Mesenchymal stem cell (in vitro differentiated cells and primary cell): ENCODE measurements at regions not wholly inside any gene's neighbourhood (a gene's known extent, or its start where the extent isn't known, plus 50 kb on each side); places are given as distances from the start of the nearest gene placed in this dataset.

ENCODE experiments used
- DNase-seq: peaks from one replicate; pipeline ENCODE4 v3.0.0-alpha.2; 2013
- H2AFZ ChIP-seq: one replicate; pipeline ENCODE4 v1.6.1; 2013; ENCODE audit warnings: low read depth, mild to moderate bottlenecking, control low read depth, inconsistent platforms, low read length, moderate library complexity
- H2AK5ac ChIP-seq: 2 replicates; pipeline ENCODE4 v1.6.1; 2013; ENCODE audit warnings: low read length, moderate library complexity, mild to moderate bottlenecking, inconsistent platforms; ENCODE audit not compliant: severe bottlenecking
- H2BK120ac ChIP-seq: one replicate; pipeline ENCODE4 v1.6.1; 2013; ENCODE audit warnings: low read depth, mild to moderate bottlenecking, inconsistent platforms, low read length, moderate library complexity
- H2BK12ac ChIP-seq, 2 experiments: one replicate each; pipeline ENCODE4 v1.6.1; 2013; ENCODE audit warnings: inconsistent platforms in 2 of 2, low read length in 2 of 2, mild to moderate bottlenecking in 2 of 2, moderate library complexity in 2 of 2, control low read depth in 1 of 2
- H2BK15ac ChIP-seq: one replicate; pipeline ENCODE4 v1.6.1; 2013; ENCODE audit warnings: mild to moderate bottlenecking, low read depth, inconsistent platforms; ENCODE audit not compliant: poor library complexity, severe bottlenecking
- H2BK5ac ChIP-seq: 2 replicates; pipeline ENCODE4 v1.6.1; 2013; ENCODE audit warnings: low read depth, mild to moderate bottlenecking, low read length, control low read depth, inconsistent platforms; ENCODE audit not compliant: poor library complexity, severe bottlenecking
- H3K14ac ChIP-seq, 2 experiments: one replicate each; pipeline ENCODE4 v1.6.1; 2013; ENCODE audit warnings: inconsistent platforms in 2 of 2, low read length in 2 of 2, control low read depth in 1 of 2, mild to moderate bottlenecking in 1 of 2, moderate library complexity in 1 of 2
- H3K18ac ChIP-seq, 2 experiments: one replicate each; pipeline ENCODE4 v1.6.1; 2013; ENCODE audit warnings: inconsistent platforms in 2 of 2, low read length in 2 of 2, control low read depth in 1 of 2, low read depth in 1 of 2, mild to moderate bottlenecking in 1 of 2
- H3K23ac ChIP-seq, 2 experiments: one replicate each; pipeline ENCODE4 v1.6.1; 2013; ENCODE audit warnings: inconsistent platforms in 2 of 2, low read length in 2 of 2, mild to moderate bottlenecking in 2 of 2, moderate library complexity in 2 of 2, control low read depth in 1 of 2
- H3K27ac ChIP-seq: 2 replicates; pipeline ENCODE4 v1.5.1; 2013; ENCODE audit warnings: mild to moderate bottlenecking, moderate library complexity, low read length, control low read depth, inconsistent platforms; ENCODE audit not compliant: poor library complexity, severe bottlenecking
- H3K27me3 ChIP-seq, 2 experiments: 2 replicates each; pipeline versions ENCODE4 v1.6.1 to v1.7.0; 2013; ENCODE audit warnings: low read length in 2 of 2, mild to moderate bottlenecking in 2 of 2, moderate library complexity in 2 of 2, control low read depth in 1 of 2, inconsistent platforms in 1 of 2; ENCODE audit not compliant: control insufficient read depth in 1 of 2, insufficient read depth in 1 of 2
- H3K36me3 ChIP-seq, 2 experiments: 2 replicates each; pipeline versions ENCODE4 v1.6.1 to v1.7.0; 2013; ENCODE audit warnings: low read length in 2 of 2, control low read depth in 1 of 2, inconsistent platforms in 1 of 2, low read depth in 1 of 2, mild to moderate bottlenecking in 1 of 2; ENCODE audit not compliant: insufficient read depth in 2 of 2, control insufficient read depth in 1 of 2
- H3K4ac ChIP-seq, 2 experiments: one replicate each; pipeline ENCODE4 v1.6.1; 2013; ENCODE audit warnings: inconsistent platforms in 2 of 2, low read length in 2 of 2, mild to moderate bottlenecking in 2 of 2, moderate library complexity in 2 of 2, control low read depth in 1 of 2, low read depth in 1 of 2
- H3K4me1 ChIP-seq: 2 replicates; pipeline ENCODE4 v1.6.1; 2013; ENCODE audit warnings: low read depth, low read length, control low read depth; ENCODE audit not compliant: control insufficient read depth, insufficient read depth
- H3K4me2 ChIP-seq: 2 replicates; pipeline ENCODE4 v1.6.1; 2013; ENCODE audit warnings: low read length, mild to moderate bottlenecking, inconsistent platforms; ENCODE audit not compliant: poor library complexity, severe bottlenecking
- H3K4me3 ChIP-seq, 2 experiments: 2 replicates each; pipeline versions ENCODE4 v1.5.1 to v1.7.0; 2013; ENCODE audit warnings: low read length in 2 of 2, mild to moderate bottlenecking in 2 of 2, control low read depth in 1 of 2, low read depth in 1 of 2; ENCODE audit not compliant: insufficient read depth in 1 of 2
- H3K79me1 ChIP-seq: replicated peaks from 2 replicates; pipeline ENCODE4 v1.6.1; 2013; ENCODE audit warnings: mild to moderate bottlenecking, control low read depth, low read length, inconsistent platforms; ENCODE audit not compliant: poor library complexity, severe bottlenecking
- H3K9ac ChIP-seq: 2 replicates; pipeline ENCODE4 v1.7.0; 2013; ENCODE audit warnings: mild to moderate bottlenecking, low read length, moderate library complexity
- H3K9me3 ChIP-seq: 2 replicates; pipeline ENCODE4 v1.7.0; 2013; ENCODE audit warnings: mild to moderate bottlenecking, low read length; ENCODE audit not compliant: control insufficient read depth
- H4K8ac ChIP-seq: one replicate; pipeline ENCODE4 v1.6.1; 2013; ENCODE audit warnings: inconsistent platforms, mild to moderate bottlenecking, low read length, moderate library complexity
- H4K91ac ChIP-seq: one replicate; pipeline ENCODE4 v1.6.1; 2013; ENCODE audit warnings: mild to moderate bottlenecking, low read length, inconsistent platforms
- WGBS: methylation state at CpG from one replicate; pipeline ENCODE4 v1.1.7; 2013; ENCODE audit warnings: mixed read lengths; 5-methylcytosine and 5-hydroxymethylcytosine counted together

- H2BK12ac ChIP-seq, result no peak overlapping the region
- no peak overlapping the region for H3K18ac ChIP-seq
- no peak overlapping the region for H3K14ac ChIP-seq
- no peaks in the 10 kb centered on the region for H3K79me1 ChIP-seq
- no peak overlapping the region for H3K27ac ChIP-seq
- no peak overlapping the region for H3K23ac ChIP-seq
- no peak overlapping the region for H2AFZ ChIP-seq
- H3K4me2 ChIP-seq, result no peak overlapping the region
- H2BK15ac ChIP-seq, result no peak overlapping the region
- H4K91ac ChIP-seq, result no peak overlapping the region
- no peak for DNase-seq
- H2BK5ac ChIP-seq, result no peak overlapping the region
- no peak overlapping the region for H3K9ac ChIP-seq
- H3K4me3 ChIP-seq, result no peak overlapping the region
- no peak overlapping the region for H2AK5ac ChIP-seq
- H3K36me3 ChIP-seq, result no peaks in the 10 kb centered on the region
- H4K8ac ChIP-seq, result no peak overlapping the region
- no peaks in the 10 kb centered on the region for H3K4me1 ChIP-seq
- no peak overlapping the region for H3K4ac ChIP-seq
- H3K9me3 ChIP-seq, result peaks cover 2% of the 10 kb centered on the region
- no peak overlapping the region for H2BK120ac ChIP-seq
- no peaks in the 10 kb centered on the region for H3K27me3 ChIP-seq
Observed at GRCh38 chr2:67948057-67948456, 114.7 kb downstream of the C1D start.

GRCh38 chr2:67948506-67948905 is 114.3 kb downstream of the C1D start:
- Histone ChIP-seq H3K4me2 (no peak overlapping the region), H3K9me3 (no peaks in the 10 kb centered on the region), H3K27ac (no peak overlapping the region), H3K4ac (no peak overlapping the region), H4K91ac (no peak overlapping the region), H2BK5ac (no peak overlapping the region), H2BK12ac (no peak overlapping the region), H2BK120ac (no peak overlapping the region), H3K9ac (no peak overlapping the region), H4K8ac (no peak overlapping the region), H2AK5ac (no peak overlapping the region), H3K27me3 (no peaks in the 10 kb centered on the region), H2AFZ (no peak overlapping the region), H3K14ac (no peak overlapping the region), H3K18ac (no peak overlapping the region), H3K79me1 (no peaks in the 10 kb centered on the region), H2BK15ac (no peak overlapping the region), H3K4me3 (no peak overlapping the region), H3K36me3 (no peaks in the 10 kb centered on the region), H3K23ac (no peak overlapping the region), H3K4me1 (no peaks in the 10 kb centered on the region)
- WGBS, result 100% methylated on average over 3 of the region's 4 CpGs
- no peak for DNase-seq

- Histone ChIP-seq H3K9ac (no peak overlapping the region), H3K18ac (no peak overlapping the region), H3K14ac (no peak overlapping the region), H3K4me2 (no peak overlapping the region), H4K8ac (no peak overlapping the region), H4K91ac (no peak overlapping the region), H2BK15ac (no peak overlapping the region), H3K4me1 (no peaks in the 10 kb centered on the region), H3K27me3 (no peaks in the 10 kb centered on the region), H3K9me3 (no peaks in the 10 kb centered on the region), H3K23ac (no peak overlapping the region), H3K4me3 (no peak overlapping the region), H3K27ac (no peak overlapping the region), H2BK5ac (no peak overlapping the region), H3K4ac (no peak overlapping the region), H3K79me1 (no peaks in the 10 kb centered on the region), H3K36me3 (no peaks in the 10 kb centered on the region), H2BK120ac (no peak overlapping the region), H2AK5ac (no peak overlapping the region), H2BK12ac (no peak overlapping the region), H2AFZ (no peak overlapping the region)
- DNase-seq, result no peak
- WGBS, result 81% methylated on average over 1 of the region's 2 CpGs
Observed at GRCh38 chr2:67950018-67950417, 112.8 kb downstream of the C1D start.

- Histone ChIP-seq H3K4ac (no peak overlapping the region), H3K27me3 (no peaks in the 10 kb centered on the region), H3K4me3 (no peak overlapping the region), H3K9me3 (no peaks in the 10 kb centered on the region), H3K4me2 (no peak overlapping the region), H2BK12ac (no peak overlapping the region), H3K14ac (no peak overlapping the region), H2AK5ac (no peak overlapping the region), H4K91ac (no peak overlapping the region), H2AFZ (no peak overlapping the region), H3K36me3 (no peaks in the 10 kb centered on the region), H3K79me1 (no peaks in the 10 kb centered on the region), H3K18ac (no peak overlapping the region), H3K27ac (no peak overlapping the region), H2BK5ac (no peak overlapping the region), H3K4me1 (no peaks in the 10 kb centered on the region), H2BK120ac (no peak overlapping the region), H3K23ac (no peak overlapping the region), H2BK15ac (no peak overlapping the region), H3K9ac (no peak overlapping the region), H4K8ac (no peak overlapping the region)
- DNase-seq, result no peak
- 91% methylated on average over 1 of the region's 2 CpGs for WGBS
Observed at GRCh38 chr2:67950919-67951318, 111.9 kb downstream of the C1D start.
